GM23338 (cell line): ENCODE measurements at regions not wholly inside any gene's neighbourhood (a gene's known extent, or its start where the extent isn't known, plus 50 kb on each side); places are given as distances from the start of the nearest gene placed in this dataset.

Source experiments
- ATAC-seq: fragments of 200-7000 bp; cut with Tn5 transposase; 3 replicates; pipeline ENCODE4 v1.9.1; 2020
- DNase-seq: peaks from one replicate; pipeline ENCODE4 v3.0.0-alpha.2; 2015; ENCODE audit warnings: low spot score
- H2AFZ ChIP-seq: fragments of 200-600 bp; sonication (generic); 2 replicates; pipeline ENCODE4 v1.8.0; 2016; ENCODE audit warnings: antibody characterized with exemption, mild to moderate bottlenecking, moderate library complexity
- H3F3A ChIP-seq: fragments of 200-600 bp; sonication (generic); replicated peaks from 2 replicates; pipeline ENCODE4 v1.8.0; 2017; ENCODE audit warnings: antibody characterized with exemption, mixed run types, low read depth
- H3K27ac ChIP-seq: fragments of 200-600 bp; sonication (generic); 2 replicates; pipeline ENCODE4 v1.6.1; 2016; ENCODE audit warnings: low read depth
- H3K27me3 ChIP-seq: fragments of 200-600 bp; sonication (generic); 2 replicates; pipeline ENCODE4 v1.8.0; 2016; ENCODE audit warnings: mild to moderate bottlenecking, mixed run types, moderate library complexity; ENCODE audit not compliant: insufficient read depth
- H3K36me3 ChIP-seq: fragments of 200-600 bp; sonication (generic); 2 replicates; pipeline ENCODE4 v1.8.0; 2016; ENCODE audit warnings: mild to moderate bottlenecking; ENCODE audit not compliant: insufficient read depth
- H3K4me1 ChIP-seq: fragments of 200-600 bp; sonication (generic); 2 replicates; pipeline ENCODE4 v1.8.0; 2016; ENCODE audit warnings: mild to moderate bottlenecking, moderate library complexity; ENCODE audit not compliant: insufficient read depth
- H3K4me2 ChIP-seq: fragments of 200-600 bp; sonication (generic); 2 replicates; pipeline ENCODE4 v1.7.1; 2017; ENCODE audit warnings: mixed run types
- H3K4me3 ChIP-seq: fragments of 200-600 bp; sonication (generic); 2 replicates; pipeline ENCODE4 v1.6.1; 2016; ENCODE audit warnings: mixed run types
- H3K79me2 ChIP-seq: fragments of 200-600 bp; sonication (generic); replicated peaks from 2 replicates; pipeline ENCODE4 v1.8.0; 2017; ENCODE audit warnings: mild to moderate bottlenecking; ENCODE audit not compliant: insufficient read depth
- H3K9me2 ChIP-seq: fragments of 200-600 bp; sonication (generic); 2 replicates; pipeline ENCODE4 v1.8.0; 2017; ENCODE audit not compliant: insufficient read depth
- H4K20me1 ChIP-seq: fragments of 200-600 bp; sonication (generic); replicated peaks from 2 replicates; pipeline ENCODE4 v1.8.0; 2017; ENCODE audit warnings: mild to moderate bottlenecking; ENCODE audit not compliant: insufficient read depth
- H3K27ac Mint-ChIP-seq: 2 replicates; pipeline ENCODE4 v1.8.0; 2020; ENCODE audit warnings: inconsistent platforms, mild to moderate bottlenecking, moderate library complexity, mixed read lengths
- H3K27me3 Mint-ChIP-seq: 3 replicates; pipeline ENCODE4 v1.8.0; 2022; ENCODE audit warnings: low read depth, mild to moderate bottlenecking, moderate library complexity, mixed read lengths, inconsistent platforms; ENCODE audit not compliant: insufficient read depth, poor library complexity
- H3K36me3 Mint-ChIP-seq: 3 replicates; pipeline ENCODE4 v1.8.0; 2021; ENCODE audit warnings: low read depth, mild to moderate bottlenecking, inconsistent platforms, moderate library complexity, mixed read lengths
- H3K4me1 Mint-ChIP-seq: 3 replicates; pipeline ENCODE4 v1.8.0; 2020; ENCODE audit warnings: mild to moderate bottlenecking, inconsistent platforms, mixed read lengths
- H3K4me3 Mint-ChIP-seq: 3 replicates; pipeline ENCODE4 v1.8.0; 2021; ENCODE audit warnings: moderate library complexity, mild to moderate bottlenecking, inconsistent platforms, mixed read lengths
- H3K9me3 Mint-ChIP-seq: 3 replicates; pipeline ENCODE4 v1.8.0; 2020; ENCODE audit warnings: moderate library complexity, mild to moderate bottlenecking, inconsistent platforms, mixed read lengths
- CREB1 ChIP-seq: fragments of 250-450 bp; sonication (Bioruptor Pico); IDR thresholded peaks from 2 replicates; pipeline ENCODE4 v1.5.0; 2020; ENCODE audit warnings: low read depth, mild to moderate bottlenecking, moderate library complexity
- EZH2 ChIP-seq: fragments of 200-600 bp; sonication (generic); IDR thresholded peaks from one replicate; pipeline ENCODE4 v1.8.0; 2017; ENCODE audit warnings: antibody characterized with exemption, mild to moderate bottlenecking, low read depth; ENCODE audit not compliant: unreplicated experiment
- EZH2phosphoT487 ChIP-seq: fragments of 200-600 bp; sonication (generic); IDR thresholded peaks from one replicate; pipeline ENCODE4 v1.8.1; 2018; ENCODE audit warnings: antibody characterized with exemption; ENCODE audit not compliant: unreplicated experiment
- JUNB ChIP-seq: IDR thresholded peaks from one replicate; pipeline ENCODE4 v1.6.1; 2016; ENCODE audit warnings: antibody characterized with exemption; ENCODE audit not compliant: unreplicated experiment
- NANOG ChIP-seq: IDR thresholded peaks from 2 replicates; pipeline ENCODE4 v1.6.1; 2016; ENCODE audit warnings: antibody characterized with exemption, borderline replicate concordance
- POLR2AphosphoS5 ChIP-seq: IDR thresholded peaks from 2 replicates; pipeline ENCODE4 v1.6.1; 2016; ENCODE audit warnings: antibody characterized with exemption, low read depth
- STAT1 ChIP-seq: IDR thresholded peaks from one replicate; pipeline ENCODE4 v1.6.1; 2016; ENCODE audit warnings: antibody characterized with exemption; ENCODE audit not compliant: unreplicated experiment
- TF ChIP-seq, protein P1 (sequence below): IDR thresholded peaks from one replicate; pipeline ENCODE4 v1.6.1; 2018; ENCODE audit warnings: antibody characterized with exemption; ENCODE audit not compliant: unreplicated experiment
- TF ChIP-seq, protein P2 (sequence below): IDR thresholded peaks from 2 replicates; pipeline ENCODE4 v1.6.1; 2016; ENCODE audit warnings: antibody characterized with exemption
- TF ChIP-seq, protein P3 (sequence below), 2 experiments: fragments of 200-600 bp in 1 of 2; sonication (generic) in 1 of 2; conservative IDR thresholded peaks; 2 replicates each; pipeline versions ENCODE4 v1.5.1 to v1.6.1; 2016 to 2017; ENCODE audit warnings: antibody characterized with exemption in 2 of 2, low read depth in 2 of 2, mild to moderate bottlenecking in 2 of 2, moderate library complexity in 1 of 2

DNA sequence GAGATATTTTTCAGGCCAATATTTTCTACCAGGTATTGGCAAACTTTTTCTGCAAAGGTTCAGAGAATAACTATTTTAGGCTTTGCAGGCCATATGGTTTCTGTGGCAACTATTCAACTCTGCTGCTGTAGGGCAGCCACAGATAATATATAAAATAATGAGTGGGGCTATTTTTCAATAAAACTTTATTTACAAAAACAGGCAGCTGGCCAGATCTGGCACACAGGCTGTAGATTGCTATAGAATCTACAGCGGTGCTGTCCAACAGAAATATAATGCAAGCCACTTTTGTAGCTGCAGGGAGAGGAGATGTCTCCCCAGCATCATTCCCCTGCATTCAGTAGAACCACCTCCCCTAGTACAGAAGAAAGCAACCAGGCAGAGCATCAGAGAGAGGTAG, 97.6 kb upstream of the BCOR start:
- ATAC-seq (no peak), DNase-seq (no peak)
- Histone ChIP-seq H3K4me1 (no peaks in the 10 kb centered on the region), H3K27ac (no peak overlapping the region), H4K20me1 (no peaks in the 10 kb centered on the region), H3K9me2 (no peaks in the 10 kb centered on the region), H3K27me3 (no peaks in the 10 kb centered on the region), H3K36me3 (no peaks in the 10 kb centered on the region), H3K4me3 (no peak overlapping the region), H3F3A (no peaks in the 10 kb centered on the region), H3K79me2 (no peaks in the 10 kb centered on the region), H2AFZ (no peak overlapping the region), H3K4me2 (no peak overlapping the region)
- H3K4me1 Mint-ChIP-seq = no peaks in the 10 kb centered on the region
- peaks cover 2% of the 10 kb centered on the region for H3K27me3 Mint-ChIP-seq
- H3K4me3 Mint-ChIP-seq = no peak overlapping the region
- no peaks in the 10 kb centered on the region for H3K9me3 Mint-ChIP-seq
- H3K36me3 Mint-ChIP-seq = no peaks in the 10 kb centered on the region
- no peak overlapping the region for H3K27ac Mint-ChIP-seq
- TF ChIP-seq JUNB = no peak
- TF ChIP-seq, protein P1, sequence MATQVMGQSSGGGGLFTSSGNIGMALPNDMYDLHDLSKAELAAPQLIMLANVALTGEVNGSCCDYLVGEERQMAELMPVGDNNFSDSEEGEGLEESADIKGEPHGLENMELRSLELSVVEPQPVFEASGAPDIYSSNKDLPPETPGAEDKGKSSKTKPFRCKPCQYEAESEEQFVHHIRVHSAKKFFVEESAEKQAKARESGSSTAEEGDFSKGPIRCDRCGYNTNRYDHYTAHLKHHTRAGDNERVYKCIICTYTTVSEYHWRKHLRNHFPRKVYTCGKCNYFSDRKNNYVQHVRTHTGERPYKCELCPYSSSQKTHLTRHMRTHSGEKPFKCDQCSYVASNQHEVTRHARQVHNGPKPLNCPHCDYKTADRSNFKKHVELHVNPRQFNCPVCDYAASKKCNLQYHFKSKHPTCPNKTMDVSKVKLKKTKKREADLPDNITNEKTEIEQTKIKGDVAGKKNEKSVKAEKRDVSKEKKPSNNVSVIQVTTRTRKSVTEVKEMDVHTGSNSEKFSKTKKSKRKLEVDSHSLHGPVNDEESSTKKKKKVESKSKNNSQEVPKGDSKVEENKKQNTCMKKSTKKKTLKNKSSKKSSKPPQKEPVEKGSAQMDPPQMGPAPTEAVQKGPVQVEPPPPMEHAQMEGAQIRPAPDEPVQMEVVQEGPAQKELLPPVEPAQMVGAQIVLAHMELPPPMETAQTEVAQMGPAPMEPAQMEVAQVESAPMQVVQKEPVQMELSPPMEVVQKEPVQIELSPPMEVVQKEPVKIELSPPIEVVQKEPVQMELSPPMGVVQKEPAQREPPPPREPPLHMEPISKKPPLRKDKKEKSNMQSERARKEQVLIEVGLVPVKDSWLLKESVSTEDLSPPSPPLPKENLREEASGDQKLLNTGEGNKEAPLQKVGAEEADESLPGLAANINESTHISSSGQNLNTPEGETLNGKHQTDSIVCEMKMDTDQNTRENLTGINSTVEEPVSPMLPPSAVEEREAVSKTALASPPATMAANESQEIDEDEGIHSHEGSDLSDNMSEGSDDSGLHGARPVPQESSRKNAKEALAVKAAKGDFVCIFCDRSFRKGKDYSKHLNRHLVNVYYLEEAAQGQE = no peak
- TF ChIP-seq NANOG = no peak
- TF ChIP-seq, protein P2, sequence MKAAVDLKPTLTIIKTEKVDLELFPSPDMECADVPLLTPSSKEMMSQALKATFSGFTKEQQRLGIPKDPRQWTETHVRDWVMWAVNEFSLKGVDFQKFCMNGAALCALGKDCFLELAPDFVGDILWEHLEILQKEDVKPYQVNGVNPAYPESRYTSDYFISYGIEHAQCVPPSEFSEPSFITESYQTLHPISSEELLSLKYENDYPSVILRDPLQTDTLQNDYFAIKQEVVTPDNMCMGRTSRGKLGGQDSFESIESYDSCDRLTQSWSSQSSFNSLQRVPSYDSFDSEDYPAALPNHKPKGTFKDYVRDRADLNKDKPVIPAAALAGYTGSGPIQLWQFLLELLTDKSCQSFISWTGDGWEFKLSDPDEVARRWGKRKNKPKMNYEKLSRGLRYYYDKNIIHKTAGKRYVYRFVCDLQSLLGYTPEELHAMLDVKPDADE = no peak
- no peak for TF ChIP-seq CREB1 (CRISPR knock-in tag)
- no peak for TF ChIP-seq POLR2AphosphoS5
- TF ChIP-seq STAT1 = no peak
- TF ChIP-seq EZH2 = no peak
- TF ChIP-seq, protein P3, sequence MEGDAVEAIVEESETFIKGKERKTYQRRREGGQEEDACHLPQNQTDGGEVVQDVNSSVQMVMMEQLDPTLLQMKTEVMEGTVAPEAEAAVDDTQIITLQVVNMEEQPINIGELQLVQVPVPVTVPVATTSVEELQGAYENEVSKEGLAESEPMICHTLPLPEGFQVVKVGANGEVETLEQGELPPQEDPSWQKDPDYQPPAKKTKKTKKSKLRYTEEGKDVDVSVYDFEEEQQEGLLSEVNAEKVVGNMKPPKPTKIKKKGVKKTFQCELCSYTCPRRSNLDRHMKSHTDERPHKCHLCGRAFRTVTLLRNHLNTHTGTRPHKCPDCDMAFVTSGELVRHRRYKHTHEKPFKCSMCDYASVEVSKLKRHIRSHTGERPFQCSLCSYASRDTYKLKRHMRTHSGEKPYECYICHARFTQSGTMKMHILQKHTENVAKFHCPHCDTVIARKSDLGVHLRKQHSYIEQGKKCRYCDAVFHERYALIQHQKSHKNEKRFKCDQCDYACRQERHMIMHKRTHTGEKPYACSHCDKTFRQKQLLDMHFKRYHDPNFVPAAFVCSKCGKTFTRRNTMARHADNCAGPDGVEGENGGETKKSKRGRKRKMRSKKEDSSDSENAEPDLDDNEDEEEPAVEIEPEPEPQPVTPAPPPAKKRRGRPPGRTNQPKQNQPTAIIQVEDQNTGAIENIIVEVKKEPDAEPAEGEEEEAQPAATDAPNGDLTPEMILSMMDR (conservative IDR thresholded peaks at IDR 0.05; ENCODE audit: low read depth in 2 of 2) = no peak

GRCh38 chrX:40192196-40192595, 94.4 kb upstream of the BCOR start:
- Mint-ChIP-seq H3K27me3 (peaks cover 6% of the 10 kb centered on the region), H3K36me3 (no peaks in the 10 kb centered on the region), H3K4me1 (peaks cover 14% of the 10 kb centered on the region), H3K9me3 (no peaks in the 10 kb centered on the region), H3K27ac (no peak overlapping the region), H3K4me3 (no peak overlapping the region)
- Histone ChIP-seq H3K27ac (no peak overlapping the region), H3F3A (no peaks in the 10 kb centered on the region), H2AFZ (no peak overlapping the region), H3K9me2 (no peaks in the 10 kb centered on the region), H3K4me2 (no peak overlapping the region), H3K27me3 (no peaks in the 10 kb centered on the region), H3K4me3 (no peak overlapping the region), H4K20me1 (no peaks in the 10 kb centered on the region), H3K4me1 (no peaks in the 10 kb centered on the region), H3K36me3 (no peaks in the 10 kb centered on the region), H3K79me2 (no peaks in the 10 kb centered on the region)
- no peak for ATAC-seq
- DNase-seq = no peak
- TF ChIP-seq, protein P2 = no peak
- TF ChIP-seq EZH2 (no peak), NANOG (no peak), EZH2phosphoT487 (no peak)
